Hepatocyte (in vitro differentiated cells): ENCODE measurements at regions not wholly inside any gene's neighbourhood (a gene's known extent, or its start where the extent isn't known, plus 50 kb on each side); places are given as distances from the start of the nearest gene placed in this dataset.

Source experiments
- EZH2 ChIP-seq: fragments of 200-600 bp; sonication (generic); IDR thresholded peaks from 2 replicates; pipeline ENCODE4 v1.6.1; 2016; ENCODE audit warnings: antibody characterized with exemption, mild to moderate bottlenecking, borderline replicate concordance
- EZH2phosphoT487 ChIP-seq: fragments of 200-600 bp; sonication (generic); IDR thresholded peaks from one replicate; pipeline ENCODE4 v1.6.1; 2018; ENCODE audit warnings: antibody characterized with exemption, mild to moderate bottlenecking, low read depth, moderate library complexity; ENCODE audit not compliant: unreplicated experiment, severe bottlenecking
- TF ChIP-seq, protein P1 (sequence below): fragments of 200-600 bp; sonication (generic); IDR thresholded peaks from 2 replicates; pipeline ENCODE4 v1.5.1; 2016; ENCODE audit warnings: antibody characterized with exemption, mild to moderate bottlenecking; ENCODE audit not compliant: poor library complexity

DNA sequence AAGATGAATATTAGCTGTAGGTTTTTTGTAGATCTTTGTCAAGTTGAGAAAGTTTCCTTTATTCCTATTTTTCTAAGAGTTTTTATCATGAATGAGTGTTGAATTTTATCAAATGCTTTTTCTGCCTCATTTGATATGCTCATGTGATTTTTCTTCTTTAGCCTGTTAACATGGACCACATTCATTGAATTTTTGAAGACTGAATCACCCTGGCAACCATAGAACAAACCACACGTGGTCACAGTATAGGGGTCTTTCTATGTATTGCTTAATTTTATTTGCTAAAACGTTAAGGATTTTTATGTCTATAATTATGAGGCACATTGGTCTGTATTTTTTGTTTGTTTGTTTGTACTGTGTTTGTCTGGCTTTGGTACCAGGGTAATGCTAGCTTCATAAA lies 201.7 kb upstream of the CWC22 start:
- TF ChIP-seq, protein P1, sequence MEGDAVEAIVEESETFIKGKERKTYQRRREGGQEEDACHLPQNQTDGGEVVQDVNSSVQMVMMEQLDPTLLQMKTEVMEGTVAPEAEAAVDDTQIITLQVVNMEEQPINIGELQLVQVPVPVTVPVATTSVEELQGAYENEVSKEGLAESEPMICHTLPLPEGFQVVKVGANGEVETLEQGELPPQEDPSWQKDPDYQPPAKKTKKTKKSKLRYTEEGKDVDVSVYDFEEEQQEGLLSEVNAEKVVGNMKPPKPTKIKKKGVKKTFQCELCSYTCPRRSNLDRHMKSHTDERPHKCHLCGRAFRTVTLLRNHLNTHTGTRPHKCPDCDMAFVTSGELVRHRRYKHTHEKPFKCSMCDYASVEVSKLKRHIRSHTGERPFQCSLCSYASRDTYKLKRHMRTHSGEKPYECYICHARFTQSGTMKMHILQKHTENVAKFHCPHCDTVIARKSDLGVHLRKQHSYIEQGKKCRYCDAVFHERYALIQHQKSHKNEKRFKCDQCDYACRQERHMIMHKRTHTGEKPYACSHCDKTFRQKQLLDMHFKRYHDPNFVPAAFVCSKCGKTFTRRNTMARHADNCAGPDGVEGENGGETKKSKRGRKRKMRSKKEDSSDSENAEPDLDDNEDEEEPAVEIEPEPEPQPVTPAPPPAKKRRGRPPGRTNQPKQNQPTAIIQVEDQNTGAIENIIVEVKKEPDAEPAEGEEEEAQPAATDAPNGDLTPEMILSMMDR, result no peak
- TF ChIP-seq EZH2 (no peak), EZH2phosphoT487 (no peak)
